Neural progenitor cell (in vitro differentiated cells): ENCODE measurements at regions not wholly inside any gene's neighbourhood (a gene's known extent, or its start where the extent isn't known, plus 50 kb on each side); places are given as distances from the start of the nearest gene placed in this dataset.
A peak's percentile ranks its signal among the peaks of the same experiment; 100 is the strongest.

Experiments
- DNase-seq: peaks from one replicate; pipeline ENCODE4 v3.0.0-alpha.2; 2016; ENCODE audit warnings: low spot score
- H2AFZ ChIP-seq: fragments of 200-600 bp; sonication (generic); replicated peaks from 2 replicates; pipeline ENCODE4 v1.6.1; 2016; ENCODE audit warnings: antibody characterized with exemption
- H3F3A ChIP-seq: fragments of 200-600 bp; sonication (generic); 2 replicates; pipeline ENCODE4 v1.6.1; 2016; ENCODE audit warnings: antibody characterized with exemption, low read depth
- H3K27ac ChIP-seq: fragments of 200-600 bp; sonication (generic); 2 replicates; pipeline ENCODE4 v1.5.1; 2016; ENCODE audit warnings: mild to moderate bottlenecking
- H3K27me3 ChIP-seq: fragments of 200-600 bp; sonication (generic); 2 replicates; pipeline ENCODE4 v1.6.1; 2016; ENCODE audit warnings: mild to moderate bottlenecking, moderate library complexity
- H3K36me3 ChIP-seq: fragments of 200-600 bp; sonication (generic); 2 replicates; pipeline ENCODE4 v1.5.1; 2016
- H3K4me1 ChIP-seq: fragments of 200-600 bp; sonication (generic); 2 replicates; pipeline ENCODE4 v1.6.1; 2016; ENCODE audit warnings: mixed run types
- H3K4me2 ChIP-seq: fragments of 200-600 bp; sonication (generic); 2 replicates; pipeline ENCODE4 v1.6.1; 2016
- H3K4me3 ChIP-seq: fragments of 200-600 bp; sonication (generic); 2 replicates; pipeline ENCODE4 v1.5.1; 2016
- H3K79me2 ChIP-seq: fragments of 200-600 bp; sonication (generic); 2 replicates; pipeline ENCODE4 v1.6.1; 2016; ENCODE audit warnings: low read depth
- H3K9ac ChIP-seq: fragments of 200-600 bp; sonication (generic); 2 replicates; pipeline ENCODE4 v1.6.1; 2016
- H3K9me3 ChIP-seq: fragments of 200-600 bp; sonication (generic); 2 replicates; pipeline ENCODE4 v1.5.1; 2016; ENCODE audit warnings: low read depth
- H4K20me1 ChIP-seq: fragments of 200-600 bp; sonication (generic); 2 replicates; pipeline ENCODE4 v1.6.1; 2016; ENCODE audit warnings: low read depth
- H3K27ac Mint-ChIP-seq: 3 replicates; pipeline ENCODE4 v1.8.0; 2021; ENCODE audit warnings: mixed read lengths
- H3K27me3 Mint-ChIP-seq: 2 replicates; pipeline ENCODE4 v1.8.0; 2022; ENCODE audit warnings: low read depth, mild to moderate bottlenecking, inconsistent platforms, moderate library complexity, mixed read lengths; ENCODE audit not compliant: insufficient read depth
- H3K36me3 Mint-ChIP-seq: 3 replicates; pipeline ENCODE4 v1.8.0; 2021; ENCODE audit warnings: mixed read lengths
- H3K4me1 Mint-ChIP-seq: 3 replicates; pipeline ENCODE4 v1.8.0; 2021; ENCODE audit warnings: mixed read lengths
- H3K4me3 Mint-ChIP-seq: 3 replicates; pipeline ENCODE4 v1.8.0; 2021; ENCODE audit warnings: mild to moderate bottlenecking, moderate library complexity, mixed read lengths
- H3K9me3 Mint-ChIP-seq: 3 replicates; pipeline ENCODE4 v1.8.0; 2020; ENCODE audit warnings: mixed read lengths
- EZH2 ChIP-seq: fragments of 200-600 bp; sonication (generic); IDR thresholded peaks from 2 replicates; pipeline ENCODE4 v1.6.1; 2017; ENCODE audit warnings: antibody characterized with exemption, mild to moderate bottlenecking, moderate library complexity
- EZH2phosphoT487 ChIP-seq: fragments of 200-600 bp; sonication (generic); IDR thresholded peaks from 2 replicates; pipeline ENCODE4 v1.6.1; 2017; ENCODE audit warnings: antibody characterized with exemption
- TF ChIP-seq, protein P1 (sequence below): fragments of 200-600 bp; sonication (generic); IDR thresholded peaks from 2 replicates; pipeline ENCODE4 v1.5.1; 2017; ENCODE audit warnings: antibody characterized with exemption, mild to moderate bottlenecking

DNA sequence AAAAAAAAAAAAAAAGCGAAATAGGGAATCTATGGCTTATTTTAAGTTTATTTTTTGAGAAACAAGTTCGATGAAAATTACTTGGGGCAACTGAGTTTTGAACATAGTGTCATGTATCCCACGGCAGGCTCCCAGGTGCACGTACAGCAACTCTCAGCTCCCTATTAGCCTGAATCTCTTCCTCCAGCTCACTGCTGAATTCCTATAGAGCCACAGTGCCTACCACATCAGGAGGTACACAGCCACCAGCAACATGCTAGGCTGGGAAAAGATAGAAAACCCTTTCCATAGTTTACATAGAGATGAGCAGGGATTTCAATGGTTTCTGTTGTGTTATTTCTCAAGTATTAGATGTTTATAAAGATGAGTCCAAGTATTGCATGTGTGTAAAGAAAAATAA, 115.9 kb upstream of the RGMB start:
- H3K36me3 ChIP-seq = peaks cover 5% of the 10 kb centered on the region
- TF ChIP-seq EZH2 (no peak), EZH2phosphoT487 (no peak)
- TF ChIP-seq, protein P1, sequence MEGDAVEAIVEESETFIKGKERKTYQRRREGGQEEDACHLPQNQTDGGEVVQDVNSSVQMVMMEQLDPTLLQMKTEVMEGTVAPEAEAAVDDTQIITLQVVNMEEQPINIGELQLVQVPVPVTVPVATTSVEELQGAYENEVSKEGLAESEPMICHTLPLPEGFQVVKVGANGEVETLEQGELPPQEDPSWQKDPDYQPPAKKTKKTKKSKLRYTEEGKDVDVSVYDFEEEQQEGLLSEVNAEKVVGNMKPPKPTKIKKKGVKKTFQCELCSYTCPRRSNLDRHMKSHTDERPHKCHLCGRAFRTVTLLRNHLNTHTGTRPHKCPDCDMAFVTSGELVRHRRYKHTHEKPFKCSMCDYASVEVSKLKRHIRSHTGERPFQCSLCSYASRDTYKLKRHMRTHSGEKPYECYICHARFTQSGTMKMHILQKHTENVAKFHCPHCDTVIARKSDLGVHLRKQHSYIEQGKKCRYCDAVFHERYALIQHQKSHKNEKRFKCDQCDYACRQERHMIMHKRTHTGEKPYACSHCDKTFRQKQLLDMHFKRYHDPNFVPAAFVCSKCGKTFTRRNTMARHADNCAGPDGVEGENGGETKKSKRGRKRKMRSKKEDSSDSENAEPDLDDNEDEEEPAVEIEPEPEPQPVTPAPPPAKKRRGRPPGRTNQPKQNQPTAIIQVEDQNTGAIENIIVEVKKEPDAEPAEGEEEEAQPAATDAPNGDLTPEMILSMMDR = no peak
- no peak overlapping the region for H2AFZ ChIP-seq
- H3K9me3 ChIP-seq = no peaks in the 10 kb centered on the region
- no peaks in the 10 kb centered on the region for H3K79me2 ChIP-seq
- H4K20me1 ChIP-seq = no peaks in the 10 kb centered on the region
- H3K27ac ChIP-seq = peak overlapping the region; percentile 96
- Mint-ChIP-seq H3K4me3 (peak overlapping the region; percentile 32), H3K4me1 (peaks cover 39% of the 10 kb centered on the region), H3K36me3 (peaks cover 8% of the 10 kb centered on the region), H3K27ac (no peak overlapping the region), H3K27me3 (peaks cover 37% of the 10 kb centered on the region), H3K9me3 (peaks cover 29% of the 10 kb centered on the region)
- H3F3A ChIP-seq = peaks cover 39% of the 10 kb centered on the region
- H3K4me2 ChIP-seq = peak overlapping the region; percentile 70
- no peaks in the 10 kb centered on the region for H3K27me3 ChIP-seq
- H3K4me3 ChIP-seq = no peak overlapping the region
- peaks cover 48% of the 10 kb centered on the region for H3K4me1 ChIP-seq
- DNase-seq = peak; percentile 53
- no peak overlapping the region for H3K9ac ChIP-seq

DNA sequence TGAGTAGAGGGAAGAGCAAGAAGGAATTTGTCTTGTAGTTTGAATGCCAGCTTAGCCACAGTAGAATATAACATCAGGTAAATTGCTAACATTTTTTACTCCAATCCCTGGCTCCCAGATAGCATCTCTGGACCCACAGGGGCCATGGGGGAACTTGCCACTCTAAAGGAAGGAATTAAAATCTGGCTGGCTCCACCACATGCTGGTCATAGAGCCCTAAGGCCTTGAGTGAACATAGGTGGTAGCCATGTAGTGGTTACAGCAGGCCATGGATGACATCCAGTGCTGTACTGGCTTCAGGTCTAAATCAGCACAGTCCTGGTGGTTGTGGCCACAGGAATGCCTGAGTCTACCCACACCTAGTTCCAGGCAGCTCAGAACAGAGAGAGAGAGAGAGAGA, 109.9 kb upstream of the RGMB start:
- Histone ChIP-seq H3K27me3 (no peaks in the 10 kb centered on the region), H3K4me1 (peaks cover 12% of the 10 kb centered on the region), H3K9ac (no peak overlapping the region), H3K36me3 (peaks cover 4% of the 10 kb centered on the region), H3K27ac (no peak overlapping the region), H3K4me2 (no peak overlapping the region), H3K4me3 (no peak overlapping the region), H3F3A (peaks cover 7% of the 10 kb centered on the region), H3K9me3 (no peaks in the 10 kb centered on the region), H2AFZ (no peak overlapping the region), H3K79me2 (no peaks in the 10 kb centered on the region), H4K20me1 (no peaks in the 10 kb centered on the region)
- H3K27ac Mint-ChIP-seq = no peak overlapping the region
- peaks cover 47% of the 10 kb centered on the region for H3K9me3 Mint-ChIP-seq
- TF ChIP-seq EZH2 = no peak
- TF ChIP-seq, protein P1 = no peak
- TF ChIP-seq EZH2phosphoT487 = no peak
- peaks cover 5% of the 10 kb centered on the region for H3K36me3 Mint-ChIP-seq
- peaks cover 10% of the 10 kb centered on the region for H3K4me1 Mint-ChIP-seq
- no peak for DNase-seq
- H3K4me3 Mint-ChIP-seq = no peak overlapping the region
- peaks cover 12% of the 10 kb centered on the region for H3K27me3 Mint-ChIP-seq

DNA sequence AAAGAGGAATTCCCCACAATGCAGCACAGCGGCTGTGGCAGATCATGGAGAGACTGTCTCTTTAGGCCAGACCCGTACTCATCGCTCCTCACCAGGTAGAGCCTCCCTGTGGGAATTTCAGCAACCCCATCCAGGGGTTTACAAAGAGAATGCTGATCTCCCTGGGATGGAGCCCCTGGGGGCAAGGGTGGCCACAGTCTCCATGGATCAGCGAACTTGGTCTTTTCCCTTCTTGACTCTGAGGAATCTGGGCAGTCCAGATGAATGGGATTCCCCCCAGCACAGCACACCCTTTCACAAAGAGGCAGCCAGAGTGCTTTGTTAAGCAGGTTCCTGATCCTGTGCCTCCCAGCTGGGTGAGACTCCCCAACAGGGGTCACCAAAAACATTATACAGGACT, 108.7 kb upstream of the RGMB start:
- Histone ChIP-seq H3K4me3 (no peak overlapping the region), H3K4me2 (no peak overlapping the region), H3F3A (no peaks in the 10 kb centered on the region), H3K4me1 (peaks cover under 1% of the 10 kb centered on the region), H4K20me1 (no peaks in the 10 kb centered on the region), H3K36me3 (peaks cover 4% of the 10 kb centered on the region), H3K9me3 (no peaks in the 10 kb centered on the region), H2AFZ (no peak overlapping the region), H3K27me3 (no peaks in the 10 kb centered on the region), H3K9ac (no peak overlapping the region), H3K27ac (no peak overlapping the region), H3K79me2 (no peaks in the 10 kb centered on the region)
- TF ChIP-seq, protein P1 = no peak
- TF ChIP-seq EZH2phosphoT487 (no peak), EZH2 (no peak)
- H3K36me3 Mint-ChIP-seq = peaks cover 5% of the 10 kb centered on the region
- no peak overlapping the region for H3K27ac Mint-ChIP-seq
- no peaks in the 10 kb centered on the region for H3K4me1 Mint-ChIP-seq
- peaks cover 5% of the 10 kb centered on the region for H3K27me3 Mint-ChIP-seq
- H3K4me3 Mint-ChIP-seq = no peak overlapping the region
- peaks cover 48% of the 10 kb centered on the region for H3K9me3 Mint-ChIP-seq
- no peak for DNase-seq
